ENCODE measurements at regions not wholly inside any gene's neighbourhood (a gene's known extent, or its start where the extent isn't known, plus 50 kb on each side); places are given as distances from the start of the nearest gene placed in this dataset.

GRCh38 chr15:87591582-87591981 lies 665.0 kb downstream of the NTRK3 start:
- TF ChIP-seq GATA3 (IDR thresholded peaks at IDR 0.05; ENCODE audit: low read depth, low read length) (no peak), GATA2 (IDR thresholded peaks at IDR 0.05; ENCODE audit: low read depth, low read length) (no peak)

All from SH-SY5Y (cell line).